Smooth muscle cell (in vitro differentiated cells): ENCODE measurements at regions not wholly inside any gene's neighbourhood (a gene's known extent, or its start where the extent isn't known, plus 50 kb on each side); places are given as distances from the start of the nearest gene placed in this dataset.

ENCODE experiments used
- DNase-seq: peaks from one replicate; lab custom pipeline; 2025; ENCODE audit not compliant: unreplicated experiment; lab: John Stamatoyannopoulos, UW
- H2AFZ ChIP-seq: fragments of 200-600 bp; sonication (generic); 2 replicates; pipeline ENCODE4 v1.6.0; 2016; ENCODE audit warnings: antibody characterized with exemption, low read depth, mild to moderate bottlenecking
- H3F3A ChIP-seq: fragments of 200-600 bp; sonication (generic); 2 replicates; pipeline ENCODE4 v1.6.0; 2017; ENCODE audit warnings: antibody characterized with exemption, low read depth
- H3K27ac ChIP-seq: fragments of 200-600 bp; sonication (generic); 2 replicates; pipeline ENCODE4 v1.5.1; 2016; ENCODE audit warnings: low read depth, mild to moderate bottlenecking
- H3K27me3 ChIP-seq: fragments of 200-600 bp; sonication (generic); 2 replicates; pipeline ENCODE4 v1.6.1; 2016; ENCODE audit warnings: low read depth, mild to moderate bottlenecking
- H3K36me3 ChIP-seq: fragments of 200-600 bp; sonication (generic); 2 replicates; pipeline ENCODE4 v1.5.1; 2016; ENCODE audit warnings: low read depth
- H3K4me1 ChIP-seq: fragments of 200-600 bp; sonication (generic); 2 replicates; pipeline ENCODE4 v1.5.1; 2016; ENCODE audit warnings: low read depth
- H3K4me2 ChIP-seq: fragments of 200-600 bp; sonication (generic); 2 replicates; pipeline ENCODE4 v1.6.0; 2016; ENCODE audit warnings: mild to moderate bottlenecking
- H3K4me3 ChIP-seq: fragments of 200-600 bp; sonication (generic); 2 replicates; pipeline ENCODE4 v1.5.1; 2016; ENCODE audit warnings: mild to moderate bottlenecking
- H3K79me2 ChIP-seq: fragments of 200-600 bp; sonication (generic); 2 replicates; pipeline ENCODE4 v1.6.0; 2016; ENCODE audit warnings: low read depth, mild to moderate bottlenecking
- H3K9ac ChIP-seq: fragments of 200-600 bp; sonication (generic); 2 replicates; pipeline ENCODE4 v1.6.0; 2016; ENCODE audit warnings: low read depth
- H3K9me3 ChIP-seq: fragments of 200-600 bp; sonication (generic); replicated peaks from 2 replicates; pipeline ENCODE4 v1.5.1; 2016; ENCODE audit warnings: low read depth
- H4K20me1 ChIP-seq: fragments of 200-600 bp; sonication (generic); 2 replicates; pipeline ENCODE4 v1.6.0; 2016; ENCODE audit warnings: low read depth
- WGBS: methylation state at CpG from one replicate; pipeline ENCODE4 v1.1.7; 2016; ENCODE audit warnings: low lambda C conversion rate; 5-methylcytosine and 5-hydroxymethylcytosine counted together
- TF ChIP-seq, protein P1 (sequence below): fragments of 200-600 bp; sonication (generic); IDR thresholded peaks from 2 replicates; pipeline ENCODE4 v1.5.1; 2017; ENCODE audit warnings: borderline replicate concordance, mild to moderate bottlenecking, antibody characterized with exemption; ENCODE audit not compliant: insufficient read depth, poor library complexity, severe bottlenecking

DNA sequence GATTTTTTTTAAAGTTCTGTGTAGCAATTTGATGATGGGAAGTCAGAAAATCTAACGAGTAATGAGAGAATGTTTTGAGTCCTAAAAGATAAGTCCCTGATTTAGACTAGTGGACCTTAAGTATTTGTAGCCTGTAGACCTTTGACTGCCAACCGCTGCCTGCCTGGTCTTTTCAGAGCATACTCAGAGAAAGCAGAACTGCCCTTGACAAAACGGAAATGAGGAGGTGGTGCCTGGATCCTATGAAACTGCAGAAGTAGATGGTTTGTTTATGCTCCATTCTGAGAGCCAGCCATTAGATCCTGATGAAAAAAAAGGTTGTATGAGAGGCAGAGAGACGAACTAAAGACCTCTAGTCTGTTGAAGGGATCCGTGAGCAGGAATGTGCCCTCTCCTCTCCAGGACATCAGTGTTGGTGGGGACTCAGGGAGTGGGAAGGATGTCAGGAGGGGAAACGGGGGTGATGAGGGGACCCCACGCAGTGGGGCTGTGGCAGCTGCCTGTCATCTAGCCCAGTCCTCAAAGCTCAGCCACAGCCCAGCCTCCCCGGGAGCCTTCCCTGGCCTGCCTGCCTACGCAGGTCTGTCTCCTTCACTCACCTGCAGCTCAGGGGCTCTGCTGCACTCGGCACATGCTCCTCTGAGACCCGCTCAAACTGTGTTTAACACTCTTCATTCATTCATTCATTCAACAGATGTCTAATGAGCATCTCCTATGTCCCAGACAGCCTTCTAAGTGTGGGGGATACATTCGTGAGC is 447.5 kb downstream of the AACS start:
- Histone ChIP-seq H3K79me2 (no peaks in the 10 kb centered on the region), H3K4me2 (no peak overlapping the region), H3K9ac (no peak overlapping the region), H3K36me3 (no peaks in the 10 kb centered on the region), H3K27me3 (no peaks in the 10 kb centered on the region), H2AFZ (no peak overlapping the region), H3F3A (no peaks in the 10 kb centered on the region), H3K4me1 (no peaks in the 10 kb centered on the region), H3K4me3 (no peak overlapping the region), H3K27ac (no peak overlapping the region), H4K20me1 (no peaks in the 10 kb centered on the region), H3K9me3 (no peaks in the 10 kb centered on the region)
- DNase-seq: no peak
- TF ChIP-seq, protein P1, sequence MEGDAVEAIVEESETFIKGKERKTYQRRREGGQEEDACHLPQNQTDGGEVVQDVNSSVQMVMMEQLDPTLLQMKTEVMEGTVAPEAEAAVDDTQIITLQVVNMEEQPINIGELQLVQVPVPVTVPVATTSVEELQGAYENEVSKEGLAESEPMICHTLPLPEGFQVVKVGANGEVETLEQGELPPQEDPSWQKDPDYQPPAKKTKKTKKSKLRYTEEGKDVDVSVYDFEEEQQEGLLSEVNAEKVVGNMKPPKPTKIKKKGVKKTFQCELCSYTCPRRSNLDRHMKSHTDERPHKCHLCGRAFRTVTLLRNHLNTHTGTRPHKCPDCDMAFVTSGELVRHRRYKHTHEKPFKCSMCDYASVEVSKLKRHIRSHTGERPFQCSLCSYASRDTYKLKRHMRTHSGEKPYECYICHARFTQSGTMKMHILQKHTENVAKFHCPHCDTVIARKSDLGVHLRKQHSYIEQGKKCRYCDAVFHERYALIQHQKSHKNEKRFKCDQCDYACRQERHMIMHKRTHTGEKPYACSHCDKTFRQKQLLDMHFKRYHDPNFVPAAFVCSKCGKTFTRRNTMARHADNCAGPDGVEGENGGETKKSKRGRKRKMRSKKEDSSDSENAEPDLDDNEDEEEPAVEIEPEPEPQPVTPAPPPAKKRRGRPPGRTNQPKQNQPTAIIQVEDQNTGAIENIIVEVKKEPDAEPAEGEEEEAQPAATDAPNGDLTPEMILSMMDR: no peak
- WGBS: 81% methylated on average over 9 of the region's 12 CpGs

GRCh38 chr12:125515887-125516286 is 450.7 kb downstream of the AACS start:
- Histone ChIP-seq H3K27me3 (no peaks in the 10 kb centered on the region), H4K20me1 (no peaks in the 10 kb centered on the region), H3K4me2 (no peak overlapping the region), H2AFZ (no peak overlapping the region), H3K36me3 (no peaks in the 10 kb centered on the region), H3K4me3 (no peak overlapping the region), H3K9ac (no peak overlapping the region), H3F3A (no peaks in the 10 kb centered on the region), H3K27ac (no peak overlapping the region), H3K9me3 (no peaks in the 10 kb centered on the region), H3K4me1 (no peaks in the 10 kb centered on the region), H3K79me2 (no peaks in the 10 kb centered on the region)
- no peak for DNase-seq
- TF ChIP-seq, protein P1: no peak
- WGBS: 85% methylated on average over 8 of the region's 8 CpGs

DNA sequence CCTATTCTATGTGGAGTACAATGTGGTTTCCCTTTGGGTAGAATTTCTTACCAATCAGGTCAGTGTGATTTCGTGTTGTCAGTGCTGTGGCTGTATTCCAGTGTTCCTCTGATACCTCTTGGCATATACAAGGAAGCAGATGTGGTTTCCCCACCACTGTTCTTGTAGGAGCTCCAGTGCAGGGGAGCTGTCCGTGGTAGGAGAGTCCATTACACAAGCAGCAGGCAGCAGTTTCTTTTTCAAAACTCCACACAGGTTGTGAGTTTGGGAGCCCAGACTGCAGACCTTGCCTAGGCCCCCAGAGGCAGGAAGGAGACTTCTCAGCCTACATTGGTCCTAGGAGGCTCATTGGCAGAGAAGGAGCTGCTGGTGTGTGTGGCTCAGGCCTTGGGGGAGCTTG is 452.8 kb downstream of the AACS start:
- no peak for DNase-seq
- H3K4me2 ChIP-seq: no peak overlapping the region
- TF ChIP-seq, protein P1: no peak
- H3F3A ChIP-seq: no peaks in the 10 kb centered on the region
- no peaks in the 10 kb centered on the region for H3K4me1 ChIP-seq
- no peaks in the 10 kb centered on the region for H3K36me3 ChIP-seq
- no peak overlapping the region for H3K9ac ChIP-seq
- H3K27me3 ChIP-seq: no peaks in the 10 kb centered on the region
- H2AFZ ChIP-seq: no peak overlapping the region
- 50% methylated on average over 2 of the region's 2 CpGs for WGBS
- no peak overlapping the region for H3K27ac ChIP-seq
- H4K20me1 ChIP-seq: no peaks in the 10 kb centered on the region
- no peaks in the 10 kb centered on the region for H3K79me2 ChIP-seq
- H3K9me3 ChIP-seq: no peaks in the 10 kb centered on the region
- no peak overlapping the region for H3K4me3 ChIP-seq

GRCh38 chr12:125519026-125519651 is 453.9 kb downstream of the AACS start:
- DNase-seq: no peak
- no peak overlapping the region for H3K4me2 ChIP-seq
- no peaks in the 10 kb centered on the region for H3F3A ChIP-seq
- no peak overlapping the region for H3K27ac ChIP-seq
- no peak overlapping the region for H3K9ac ChIP-seq
- no peaks in the 10 kb centered on the region for H3K4me1 ChIP-seq
- no peaks in the 10 kb centered on the region for H4K20me1 ChIP-seq
- H3K79me2 ChIP-seq: no peaks in the 10 kb centered on the region
- no peak overlapping the region for H2AFZ ChIP-seq
- WGBS: 88% methylated on average over 15 of the region's 15 CpGs
- no peaks in the 10 kb centered on the region for H3K9me3 ChIP-seq
- no peaks in the 10 kb centered on the region for H3K36me3 ChIP-seq
- TF ChIP-seq, protein P1: no peak
- no peak overlapping the region for H3K4me3 ChIP-seq
- H3K27me3 ChIP-seq: no peaks in the 10 kb centered on the region
